ENCODE measurements at regions not wholly inside any gene's neighbourhood (a gene's known extent, or its start where the extent isn't known, plus 50 kb on each side); places are given as distances from the start of the nearest gene placed in this dataset.
A peak's percentile ranks its signal among the peaks of the same experiment; 100 is the strongest.

GRCh38 chr3:104956620-104957345, 409.9 kb upstream of the ALCAM start:
- Mint-ChIP-seq H3K36me3 (ENCODE audit: low read depth) (no peaks in the 10 kb centered on the region), H3K4me3 (no peak overlapping the region), H3K4me1 (peaks cover 29% of the 10 kb centered on the region), H3K9me3 (no peaks in the 10 kb centered on the region), H3K27ac (no peak overlapping the region), H3K27me3 (ENCODE audit: low read depth) (no peaks in the 10 kb centered on the region)
- no peak for TF ChIP-seq CTCF (IDR thresholded peaks at IDR 0.05; ENCODE audit: unreplicated experiment in 3 of 3)

GRCh38 chr3:104960579-104960978, 406.1 kb upstream of the ALCAM start:
- peak overlapping the region; percentile 84 to 98 (median 96) for H3K27ac Mint-ChIP-seq
- no peaks in the 10 kb centered on the region for H3K36me3 Mint-ChIP-seq (ENCODE audit: low read depth)
- peaks cover 42% of the 10 kb centered on the region for H3K4me1 Mint-ChIP-seq
- H3K27me3 Mint-ChIP-seq (ENCODE audit: low read depth), result no peaks in the 10 kb centered on the region
- H3K9me3 Mint-ChIP-seq, result no peaks in the 10 kb centered on the region
- TF ChIP-seq CTCF (IDR thresholded peaks at IDR 0.05; ENCODE audit: unreplicated experiment in 3 of 3), result no peak
- H3K4me3 Mint-ChIP-seq, result no peak overlapping the region

GRCh38 chr3:104961851-104962250, 404.9 kb upstream of the ALCAM start:
- Mint-ChIP-seq H3K4me3 (no peak overlapping the region), H3K9me3 (no peaks in the 10 kb centered on the region), H3K36me3 (ENCODE audit: low read depth) (no peaks in the 10 kb centered on the region), H3K4me1 (peaks cover 42% of the 10 kb centered on the region), H3K27me3 (ENCODE audit: low read depth) (no peaks in the 10 kb centered on the region), H3K27ac (peak overlapping the region; percentile 84 to 98 (median 96))
- TF ChIP-seq CTCF (IDR thresholded peaks at IDR 0.05; ENCODE audit: unreplicated experiment in 3 of 3), result no peak

GRCh38 chr3:104974316-104974715, 392.4 kb upstream of the ALCAM start:
- H3K9me3 Mint-ChIP-seq, result peaks cover 30% of the 10 kb centered on the region
- H3K27me3 Mint-ChIP-seq (ENCODE audit: low read depth), result no peaks in the 10 kb centered on the region
- no peaks in the 10 kb centered on the region for H3K36me3 Mint-ChIP-seq (ENCODE audit: low read depth)
- no peak overlapping the region for H3K27ac Mint-ChIP-seq
- no peak overlapping the region for H3K4me3 Mint-ChIP-seq
- H3K4me1 Mint-ChIP-seq, result no peaks in the 10 kb centered on the region
- no peak for TF ChIP-seq CTCF (IDR thresholded peaks at IDR 0.05; ENCODE audit: unreplicated experiment in 3 of 3)

- no peak for TF ChIP-seq CTCF (IDR thresholded peaks at IDR 0.05; ENCODE audit: unreplicated experiment in 3 of 3)
- no peaks in the 10 kb centered on the region for H3K4me1 Mint-ChIP-seq
- no peaks in the 10 kb centered on the region for H3K36me3 Mint-ChIP-seq (ENCODE audit: low read depth)
- no peaks in the 10 kb centered on the region for H3K27me3 Mint-ChIP-seq (ENCODE audit: low read depth)
- no peak overlapping the region for H3K27ac Mint-ChIP-seq
- H3K9me3 Mint-ChIP-seq, result peaks cover 22% of the 10 kb centered on the region
- H3K4me3 Mint-ChIP-seq, result no peak overlapping the region
Observed at GRCh38 chr3:104977719-104978118, 389.0 kb upstream of the ALCAM start.

- H3K4me3 Mint-ChIP-seq, result no peak overlapping the region
- no peaks in the 10 kb centered on the region for H3K36me3 Mint-ChIP-seq (ENCODE audit: low read depth)
- peaks cover 2% of the 10 kb centered on the region for H3K9me3 Mint-ChIP-seq
- no peaks in the 10 kb centered on the region for H3K27me3 Mint-ChIP-seq (ENCODE audit: low read depth)
- no peaks in the 10 kb centered on the region for H3K4me1 Mint-ChIP-seq
- no peak for TF ChIP-seq CTCF (IDR thresholded peaks at IDR 0.05; ENCODE audit: unreplicated experiment in 3 of 3)
- no peak overlapping the region for H3K27ac Mint-ChIP-seq
Observed at GRCh38 chr3:104982130-104982529, 384.6 kb upstream of the ALCAM start.
